ENCODE measurements at regions not wholly inside any gene's neighbourhood (a gene's known extent, or its start where the extent isn't known, plus 50 kb on each side); places are given as distances from the start of the nearest gene placed in this dataset.

DNA sequence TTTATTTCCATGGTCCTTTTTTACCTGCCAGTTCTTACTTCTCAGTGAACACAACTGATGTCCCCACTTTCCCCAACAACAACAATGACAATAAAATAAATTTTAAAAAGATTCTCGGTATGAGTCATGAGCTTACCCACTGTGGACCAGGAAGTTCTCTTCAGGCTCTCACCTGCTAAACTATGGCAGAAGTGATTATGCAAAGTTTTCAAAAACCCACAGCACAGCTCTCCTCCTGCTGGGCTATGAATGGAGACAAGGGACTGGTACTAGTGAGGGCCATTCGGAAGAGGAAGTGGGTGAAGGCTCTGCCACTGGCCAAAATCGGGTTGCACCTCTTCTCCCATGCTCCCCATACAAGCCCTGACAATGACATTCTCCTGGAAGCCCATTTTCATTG is 429.4 kb downstream of the PIK3R1 start:
- no peaks in the 10 kb centered on the region for H3K36me3 ChIP-seq (ENCODE audit: control insufficient read depth in 2 of 2, insufficient read depth in 1 of 2, low read length in 2 of 2)
- no peak overlapping the region for H3K27ac ChIP-seq (ENCODE audit: extremely low read depth, low read depth, low read length)
- no peaks in the 10 kb centered on the region for H3K4me1 ChIP-seq (ENCODE audit: control insufficient read depth, insufficient read depth, low read length)
- ChIA-PET CTCF (no interaction called here), POLR2A (no interaction called here)
- H3K9me3 ChIP-seq (ENCODE audit: control insufficient read depth, insufficient read depth, low read depth, low read length) = no peaks in the 10 kb centered on the region
- H3K4me3 ChIP-seq (ENCODE audit: low read depth, low read length) = no peak overlapping the region
- TF ChIP-seq ZNF184 (tag by site-specific recombination; IDR thresholded peaks at IDR 0.05) (no peak), BCL11A (tag by site-specific recombination; IDR thresholded peaks at IDR 0.05; ENCODE audit: low read depth) (no peak), ZNF654 (tag by site-specific recombination; IDR thresholded peaks at IDR 0.05; ENCODE audit: low read depth) (no peak), ZBTB1 (tag by site-specific recombination; IDR thresholded peaks at IDR 0.05) (no peak), SP3 (tag by site-specific recombination; IDR thresholded peaks at IDR 0.05) (no peak), ZFP37 (tag by site-specific recombination; IDR thresholded peaks at IDR 0.05) (no peak), ZNF510 (tag by site-specific recombination; IDR thresholded peaks at IDR 0.05; ENCODE audit: insufficient replicate concordance) (no peak), MEIS1 (CRISPR knock-in tag; IDR thresholded peaks at IDR 0.05; ENCODE audit: borderline replicate concordance) (no peak), ZNF2 (tag by site-specific recombination; IDR thresholded peaks at IDR 0.05) (no peak), ZNF112 (tag by site-specific recombination; IDR thresholded peaks at IDR 0.05) (no peak)
- TF ChIP-seq, protein P1, sequence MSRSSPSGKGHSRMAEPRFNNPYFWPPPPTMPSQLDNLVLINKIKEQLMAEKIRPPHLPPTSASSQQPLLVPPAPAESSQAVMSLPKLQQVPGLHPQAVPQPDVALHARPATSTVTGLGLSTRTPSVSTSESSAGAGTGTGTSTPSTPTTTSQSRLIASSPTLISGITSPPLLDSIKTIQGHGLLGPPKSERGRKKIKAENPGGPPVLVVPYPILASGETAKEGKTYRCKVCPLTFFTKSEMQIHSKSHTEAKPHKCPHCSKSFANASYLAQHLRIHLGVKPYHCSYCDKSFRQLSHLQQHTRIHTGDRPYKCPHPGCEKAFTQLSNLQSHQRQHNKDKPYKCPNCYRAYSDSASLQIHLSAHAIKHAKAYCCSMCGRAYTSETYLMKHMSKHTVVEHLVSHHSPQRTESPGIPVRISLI (tag by site-specific recombination; IDR thresholded peaks at IDR 0.05) = no peak

DNA sequence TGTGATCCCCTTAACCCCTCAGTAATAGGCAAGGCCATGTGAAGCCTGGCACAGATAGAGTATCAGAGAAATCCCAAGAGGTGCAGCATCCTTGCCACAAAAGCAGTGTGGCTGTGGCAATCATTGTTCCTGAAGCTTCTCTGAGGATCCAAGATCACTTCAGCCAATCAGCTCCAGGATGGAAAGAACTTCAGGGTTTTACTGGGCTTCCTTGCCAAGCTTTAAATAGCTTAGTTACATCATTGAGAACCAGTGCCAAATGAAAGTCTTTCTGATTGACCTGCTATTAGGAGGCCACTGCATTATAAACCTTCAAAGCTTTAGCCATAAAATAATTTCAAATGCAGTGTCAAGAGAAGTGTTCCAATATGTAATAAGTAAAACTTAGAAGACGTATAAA is 430.6 kb downstream of the PIK3R1 start:
- ChIA-PET CTCF (no interaction called here), POLR2A (no interaction called here)
- TF ChIP-seq ZNF560 (tag by site-specific recombination; IDR thresholded peaks at IDR 0.05; ENCODE audit: borderline replicate concordance) (no peak), ZNF629 (tag by site-specific recombination; IDR thresholded peaks at IDR 0.05) (no peak), ZNF19 (tag by site-specific recombination; IDR thresholded peaks at IDR 0.05; ENCODE audit: low read depth) (no peak), EGR2 (tag by site-specific recombination; IDR thresholded peaks at IDR 0.05; ENCODE audit: low read depth) (no peak), SCRT2 (tag by site-specific recombination; IDR thresholded peaks at IDR 0.05) (no peak), RBAK (tag by site-specific recombination; IDR thresholded peaks at IDR 0.05) (no peak)
- Histone ChIP-seq H3K4me1 (ENCODE audit: control insufficient read depth, insufficient read depth, low read length) (no peaks in the 10 kb centered on the region), H3K27ac (ENCODE audit: extremely low read depth, low read depth, low read length) (no peak overlapping the region), H3K4me3 (ENCODE audit: low read depth, low read length) (no peak overlapping the region), H3K9me3 (ENCODE audit: control insufficient read depth, insufficient read depth, low read depth, low read length) (no peaks in the 10 kb centered on the region), H3K36me3 (ENCODE audit: control insufficient read depth in 2 of 2, insufficient read depth in 1 of 2, low read length in 2 of 2) (no peaks in the 10 kb centered on the region)

GRCh38 chr5:68647743-68648142 is 432.2 kb downstream of the PIK3R1 start:
- H3K9me3 ChIP-seq (ENCODE audit: control insufficient read depth, insufficient read depth, low read depth, low read length) = no peaks in the 10 kb centered on the region
- no peak for TF ChIP-seq YY2 (tag by site-specific recombination; IDR thresholded peaks at IDR 0.05)
- TF ChIP-seq ZNF610 (tag by site-specific recombination; IDR thresholded peaks at IDR 0.05; ENCODE audit: borderline replicate concordance) = no peak
- TF ChIP-seq ZNF664 (tag by site-specific recombination; IDR thresholded peaks at IDR 0.05) = no peak
- TF ChIP-seq ZBTB8A (tag by site-specific recombination; IDR thresholded peaks at IDR 0.05) = no peak
- TF ChIP-seq, protein P2, sequence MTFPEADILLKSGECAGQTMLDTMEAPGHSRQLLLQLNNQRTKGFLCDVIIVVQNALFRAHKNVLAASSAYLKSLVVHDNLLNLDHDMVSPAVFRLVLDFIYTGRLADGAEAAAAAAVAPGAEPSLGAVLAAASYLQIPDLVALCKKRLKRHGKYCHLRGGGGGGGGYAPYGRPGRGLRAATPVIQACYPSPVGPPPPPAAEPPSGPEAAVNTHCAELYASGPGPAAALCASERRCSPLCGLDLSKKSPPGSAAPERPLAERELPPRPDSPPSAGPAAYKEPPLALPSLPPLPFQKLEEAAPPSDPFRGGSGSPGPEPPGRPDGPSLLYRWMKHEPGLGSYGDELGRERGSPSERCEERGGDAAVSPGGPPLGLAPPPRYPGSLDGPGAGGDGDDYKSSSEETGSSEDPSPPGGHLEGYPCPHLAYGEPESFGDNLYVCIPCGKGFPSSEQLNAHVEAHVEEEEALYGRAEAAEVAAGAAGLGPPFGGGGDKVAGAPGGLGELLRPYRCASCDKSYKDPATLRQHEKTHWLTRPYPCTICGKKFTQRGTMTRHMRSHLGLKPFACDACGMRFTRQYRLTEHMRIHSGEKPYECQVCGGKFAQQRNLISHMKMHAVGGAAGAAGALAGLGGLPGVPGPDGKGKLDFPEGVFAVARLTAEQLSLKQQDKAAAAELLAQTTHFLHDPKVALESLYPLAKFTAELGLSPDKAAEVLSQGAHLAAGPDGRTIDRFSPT (tag by site-specific recombination; IDR thresholded peaks at IDR 0.05) = no peak
- TF ChIP-seq MZF1 (tag by site-specific recombination; IDR thresholded peaks at IDR 0.05; ENCODE audit: borderline replicate concordance) = no peak
- no peak for TF ChIP-seq GLI2 (tag by site-specific recombination; IDR thresholded peaks at IDR 0.05; ENCODE audit: borderline replicate concordance, low read depth)
- TF ChIP-seq WT1 (tag by site-specific recombination; IDR thresholded peaks at IDR 0.05) = no peak
- TF ChIP-seq ZNF404 (tag by site-specific recombination; IDR thresholded peaks at IDR 0.05) = no peak
- no peak for TF ChIP-seq ZNF555 (tag by site-specific recombination; conservative IDR thresholded peaks at IDR 0.05)
- TF ChIP-seq ZNF837 (tag by site-specific recombination; IDR thresholded peaks at IDR 0.05) = no peak
- TF ChIP-seq ZXDB (tag by site-specific recombination; IDR thresholded peaks at IDR 0.05) = no peak
- TF ChIP-seq ZNF701 (tag by site-specific recombination; IDR thresholded peaks at IDR 0.05) = no peak
- TF ChIP-seq, protein P3, sequence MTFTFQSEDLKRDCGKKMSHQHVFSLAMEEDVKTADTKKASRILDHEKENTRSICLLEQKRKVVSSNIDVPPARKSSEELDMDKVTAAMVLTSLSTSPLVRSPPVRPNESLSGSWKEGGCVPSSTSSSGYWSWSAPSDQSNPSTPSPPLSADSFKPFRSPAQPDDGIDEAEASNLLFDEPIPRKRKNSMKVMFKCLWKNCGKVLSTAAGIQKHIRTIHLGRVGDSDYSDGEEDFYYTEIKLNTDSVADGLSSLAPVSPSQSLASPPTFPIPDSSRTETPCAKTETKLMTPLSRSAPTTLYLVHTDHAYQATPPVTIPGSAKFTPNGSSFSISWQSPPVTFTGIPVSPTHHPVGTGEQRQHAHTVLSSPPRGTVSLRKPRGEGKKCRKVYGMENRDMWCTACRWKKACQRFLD (tag by site-specific recombination; IDR thresholded peaks at IDR 0.05) = no peak
- TF ChIP-seq ZNF785 (tag by site-specific recombination; IDR thresholded peaks at IDR 0.05) = no peak
- no peak for TF ChIP-seq SP2 (tag by site-specific recombination; IDR thresholded peaks at IDR 0.05)
- H3K27ac ChIP-seq (ENCODE audit: extremely low read depth, low read depth, low read length) = no peak overlapping the region
- ChIA-PET CTCF (interaction anchor here (1.2 kb wide), 1 partner anchor 14 kb away, joined by 3 read pairs; no protein-coding TSS in a partner anchor), POLR2A (no interaction called here)
- no peaks in the 10 kb centered on the region for H3K36me3 ChIP-seq (ENCODE audit: control insufficient read depth in 2 of 2, insufficient read depth in 1 of 2, low read length in 2 of 2)
- H3K4me1 ChIP-seq (ENCODE audit: control insufficient read depth, insufficient read depth, low read length) = peaks cover 9% of the 10 kb centered on the region
- H3K4me3 ChIP-seq (ENCODE audit: low read depth, low read length) = no peak overlapping the region
